HL-60/S4 treated with retinoic acid at 250 ng/mL for 4 days and 3 days (cell line): ENCODE measurements at regions not wholly inside any gene's neighbourhood (a gene's known extent, or its start where the extent isn't known, plus 50 kb on each side); places are given as distances from the start of the nearest gene placed in this dataset.

ENCODE experiments used
- in situ Hi-C: fragments of 300-500 bp; cut with MboI; formaldehyde crosslinking; loops from 2 replicates; pipeline ENCODE4 v1.7.0; 2022; ENCODE audit warnings: low sequenced_read_pairs

- in situ Hi-C loops, result no loop called here
These were observed 56.4 kb upstream of the NR2F2 start for GRCh38 chr15:96274087-96274440.

DNA sequence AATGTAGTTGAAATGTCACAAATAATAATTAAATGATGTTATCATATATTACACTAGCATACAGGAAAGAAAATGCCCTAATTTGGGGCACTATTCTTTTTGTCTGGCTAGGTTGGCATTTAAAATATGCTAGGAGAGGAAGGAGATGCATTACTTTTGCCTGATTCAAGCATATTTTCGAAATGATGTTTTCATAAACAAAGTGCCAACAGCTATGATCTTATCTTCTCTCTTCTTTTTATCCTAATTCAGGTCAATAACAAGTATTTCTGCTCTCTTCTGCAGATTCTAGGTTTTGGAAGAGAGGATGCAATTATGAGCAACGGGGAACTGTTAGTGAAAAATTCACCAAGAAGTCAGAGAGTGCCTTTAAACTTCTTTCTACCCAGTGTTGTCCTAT is 55.8 kb upstream of the NR2F2 start:
- in situ Hi-C loops, result loop anchor here (25.0 kb wide), 1 partner anchor 113 kb away; no protein-coding TSS in a partner anchor

DNA sequence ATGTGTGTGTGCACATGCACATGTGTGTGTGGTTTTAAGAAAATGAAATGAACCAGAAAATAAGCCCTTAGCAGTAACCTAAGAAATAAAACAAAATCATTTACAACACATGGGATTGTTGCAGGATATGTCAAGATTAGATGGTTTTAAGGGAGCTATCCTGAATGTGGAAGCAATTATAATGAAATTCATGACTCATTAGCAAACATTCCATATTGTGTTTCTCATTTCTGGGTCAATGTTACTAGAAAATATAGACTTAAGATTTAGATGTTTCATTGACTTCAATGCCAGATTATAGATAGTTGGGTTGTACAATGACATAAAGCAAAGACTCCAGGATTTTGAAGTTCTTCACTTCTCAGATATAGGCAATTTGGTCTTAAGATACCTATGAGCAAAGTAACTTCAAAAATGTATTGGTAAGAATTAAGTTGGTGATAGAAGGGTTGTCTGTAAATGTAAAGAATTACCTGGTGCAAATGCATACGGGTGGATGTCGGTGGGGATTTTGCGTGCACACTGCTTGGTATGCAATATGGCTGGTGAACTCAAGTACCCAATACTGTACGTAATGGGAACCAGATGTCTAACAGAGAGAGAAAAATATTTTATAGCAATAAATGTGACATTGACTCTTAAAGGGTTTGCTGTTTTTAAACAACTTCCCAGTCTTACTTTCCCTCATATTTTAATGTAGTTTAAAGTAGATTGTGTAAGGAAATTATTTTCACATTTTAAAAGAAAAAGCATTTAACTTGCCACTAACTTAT is 53.9 kb upstream of the NR2F2 start:
- in situ Hi-C loops, result loop anchor here (25.0 kb wide), 1 partner anchor 111 kb away; no protein-coding TSS in a partner anchor
